ENCODE measurements at regions not wholly inside any gene's neighbourhood (a gene's known extent, or its start where the extent isn't known, plus 50 kb on each side); places are given as distances from the start of the nearest gene placed in this dataset.

DNA sequence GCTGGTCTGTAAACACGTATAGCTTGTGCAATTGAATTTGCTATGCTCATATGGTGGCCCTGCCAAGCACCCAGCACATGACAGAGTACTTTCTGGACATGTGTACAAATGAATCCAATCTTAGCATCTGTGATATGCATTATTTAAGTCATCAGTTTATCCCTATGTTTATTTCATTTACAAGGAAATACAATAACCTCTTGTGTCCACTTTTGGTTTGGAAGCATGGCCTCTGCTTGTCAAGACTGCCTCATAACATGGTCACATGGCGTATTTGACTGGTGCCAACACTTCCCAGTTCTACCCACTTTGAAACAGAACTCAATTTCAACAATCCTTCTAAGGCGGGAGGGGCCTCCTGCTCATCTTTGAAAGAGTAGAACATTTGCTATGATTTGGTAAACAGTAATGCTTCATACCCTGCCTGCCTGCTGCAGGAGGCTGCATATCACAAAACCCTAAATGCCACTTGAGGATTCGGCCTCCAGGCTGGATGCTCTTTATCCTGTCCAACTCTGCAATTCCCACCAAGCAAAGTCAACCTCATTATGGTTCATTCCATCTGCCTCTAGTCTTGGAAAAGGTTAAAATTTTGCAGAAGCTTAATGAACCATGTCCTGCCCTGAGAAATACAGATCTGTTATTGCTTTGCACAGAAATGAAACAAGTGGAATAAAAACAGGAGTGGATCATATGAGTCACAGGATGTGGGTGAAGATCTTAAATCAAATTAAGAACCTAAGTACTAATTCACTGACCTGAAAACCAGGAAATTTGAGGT, 151.3 kb downstream of the CYSLTR2 start:
- no peaks in the 10 kb centered on the region for H3K36me3 ChIP-seq
- no peaks in the 10 kb centered on the region for H3K27me3 ChIP-seq
- no peaks in the 10 kb centered on the region for H3K4me1 ChIP-seq (ENCODE audit: insufficient read depth)
- TF ChIP-seq EP300 (IDR thresholded peaks at IDR 0.05) (no peak), POLR2A (IDR thresholded peaks at IDR 0.05) (no peak)
- TF ChIP-seq, protein P1, sequence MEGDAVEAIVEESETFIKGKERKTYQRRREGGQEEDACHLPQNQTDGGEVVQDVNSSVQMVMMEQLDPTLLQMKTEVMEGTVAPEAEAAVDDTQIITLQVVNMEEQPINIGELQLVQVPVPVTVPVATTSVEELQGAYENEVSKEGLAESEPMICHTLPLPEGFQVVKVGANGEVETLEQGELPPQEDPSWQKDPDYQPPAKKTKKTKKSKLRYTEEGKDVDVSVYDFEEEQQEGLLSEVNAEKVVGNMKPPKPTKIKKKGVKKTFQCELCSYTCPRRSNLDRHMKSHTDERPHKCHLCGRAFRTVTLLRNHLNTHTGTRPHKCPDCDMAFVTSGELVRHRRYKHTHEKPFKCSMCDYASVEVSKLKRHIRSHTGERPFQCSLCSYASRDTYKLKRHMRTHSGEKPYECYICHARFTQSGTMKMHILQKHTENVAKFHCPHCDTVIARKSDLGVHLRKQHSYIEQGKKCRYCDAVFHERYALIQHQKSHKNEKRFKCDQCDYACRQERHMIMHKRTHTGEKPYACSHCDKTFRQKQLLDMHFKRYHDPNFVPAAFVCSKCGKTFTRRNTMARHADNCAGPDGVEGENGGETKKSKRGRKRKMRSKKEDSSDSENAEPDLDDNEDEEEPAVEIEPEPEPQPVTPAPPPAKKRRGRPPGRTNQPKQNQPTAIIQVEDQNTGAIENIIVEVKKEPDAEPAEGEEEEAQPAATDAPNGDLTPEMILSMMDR (IDR thresholded peaks at IDR 0.05): no peak
- no peaks in the 10 kb centered on the region for H3K9me3 ChIP-seq
- WGBS, 3 donors: 89 to 94% (median 93%) methylated on average over 4 of the region's 4 CpGs
- no peak overlapping the region for H3K27ac ChIP-seq
- intact Hi-C loops (cut with DNase I): no loop called here
- no peak for DNase-seq
- H3K4me3 ChIP-seq: no peak overlapping the region

DNA sequence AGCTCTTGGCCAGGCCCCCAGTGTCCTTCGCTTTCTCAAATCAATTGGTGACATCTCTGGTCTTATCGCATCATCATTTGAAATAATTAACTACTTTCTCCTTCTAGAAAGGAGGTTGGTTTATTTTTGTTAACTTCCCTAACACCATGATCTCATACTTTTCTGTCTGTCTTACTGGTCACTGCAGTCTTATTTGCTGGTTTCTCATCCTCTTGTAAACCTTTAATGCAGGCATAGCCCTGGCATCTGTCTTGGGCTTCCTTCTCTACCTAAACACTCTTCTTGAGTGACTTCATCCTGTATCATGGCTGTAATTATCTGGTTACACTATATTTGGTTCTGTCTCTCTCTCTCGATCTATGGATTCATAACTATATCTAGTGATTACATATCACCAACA, 152.8 kb downstream of the CYSLTR2 start:
- H3K4me1 ChIP-seq (ENCODE audit: insufficient read depth): no peaks in the 10 kb centered on the region
- TF ChIP-seq, protein P1 (IDR thresholded peaks at IDR 0.05): no peak
- TF ChIP-seq POLR2A (IDR thresholded peaks at IDR 0.05) (no peak), EP300 (IDR thresholded peaks at IDR 0.05) (no peak)
- WGBS, 3 donors: 93 to 96% (median 94%) methylated on average over 3 of the region's 3 CpGs
- intact Hi-C loops (cut with DNase I): no loop called here
- H3K9me3 ChIP-seq: no peaks in the 10 kb centered on the region
- no peak overlapping the region for H3K27ac ChIP-seq
- no peak overlapping the region for H3K4me3 ChIP-seq
- no peak for DNase-seq
- no peaks in the 10 kb centered on the region for H3K36me3 ChIP-seq
- no peaks in the 10 kb centered on the region for H3K27me3 ChIP-seq

DNA sequence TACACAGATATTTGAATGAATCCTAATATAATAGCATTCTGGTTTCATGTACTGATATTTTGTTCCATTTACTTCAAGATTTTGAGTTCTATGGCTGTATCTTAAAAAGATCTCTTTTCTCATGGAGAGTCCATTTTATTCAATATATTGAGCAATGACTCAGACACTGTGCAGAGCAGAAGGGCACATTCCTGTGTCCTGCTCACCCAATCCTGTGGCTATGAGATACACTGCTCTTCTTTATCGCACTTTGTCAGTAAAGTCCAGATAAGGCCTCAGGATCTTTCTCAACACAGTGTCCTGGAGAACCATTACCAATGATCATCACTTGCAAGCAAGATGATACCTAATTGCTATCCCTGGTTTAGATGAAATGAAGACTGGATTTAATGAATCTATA, 155.0 kb downstream of the CYSLTR2 start:
- H3K27me3 ChIP-seq: no peaks in the 10 kb centered on the region
- no peaks in the 10 kb centered on the region for H3K9me3 ChIP-seq
- H3K4me1 ChIP-seq (ENCODE audit: insufficient read depth): no peaks in the 10 kb centered on the region
- WGBS, 3 donors: 87 to 94% (median 91%) methylated on average over 1 of the region's 1 CpG
- no peaks in the 10 kb centered on the region for H3K36me3 ChIP-seq
- intact Hi-C loops (cut with DNase I): no loop called here
- H3K27ac ChIP-seq: no peak overlapping the region
- H3K4me3 ChIP-seq: no peak overlapping the region
- TF ChIP-seq, protein P1 (IDR thresholded peaks at IDR 0.05): no peak
- TF ChIP-seq POLR2A (IDR thresholded peaks at IDR 0.05) (no peak), EP300 (IDR thresholded peaks at IDR 0.05) (no peak)
- no peak for DNase-seq

DNA sequence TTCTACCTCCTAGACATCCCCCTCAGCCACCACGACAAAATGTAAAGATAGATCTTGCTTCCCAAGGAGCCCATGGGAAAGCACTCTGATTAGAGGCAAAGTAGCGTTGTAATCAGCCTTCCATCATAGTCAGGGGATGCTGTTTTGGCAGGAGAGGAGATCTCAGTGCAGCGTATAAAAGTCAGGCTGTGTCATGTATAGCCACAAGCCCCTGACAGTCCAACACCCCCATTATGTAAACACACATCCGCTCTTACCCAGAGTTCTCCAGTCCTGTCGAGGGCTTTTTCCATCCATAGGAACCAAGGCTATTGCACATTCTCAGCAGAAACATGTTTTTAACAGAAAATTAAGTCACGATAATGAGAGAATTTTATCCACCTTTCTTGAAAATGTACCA, 156.3 kb downstream of the CYSLTR2 start:
- Histone ChIP-seq H3K4me3 (no peak overlapping the region), H3K36me3 (no peaks in the 10 kb centered on the region), H3K9me3 (no peaks in the 10 kb centered on the region), H3K4me1 (ENCODE audit: insufficient read depth) (no peaks in the 10 kb centered on the region), H3K27ac (no peak overlapping the region), H3K27me3 (no peaks in the 10 kb centered on the region)
- no peak for DNase-seq
- intact Hi-C loops (cut with DNase I): no loop called here
- 81 to 84% (median 83%) methylated on average over 6 of the region's 6 CpGs for WGBS, 3 donors
- TF ChIP-seq POLR2A (IDR thresholded peaks at IDR 0.05) (no peak), EP300 (IDR thresholded peaks at IDR 0.05) (no peak)
- TF ChIP-seq, protein P1 (IDR thresholded peaks at IDR 0.05): no peak

Measured in ovary (tissue), 7 donors.